ENCODE measurements at regions not wholly inside any gene's neighbourhood (a gene's known extent, or its start where the extent isn't known, plus 50 kb on each side); places are given as distances from the start of the nearest gene placed in this dataset.

- Mint-ChIP-seq H3K27me3 (ENCODE audit: low read depth) (peaks cover 5% of the 10 kb centered on the region), H3K36me3 (ENCODE audit: insufficient read depth in 1 of 3, low read depth in 3 of 3) (no peaks in the 10 kb centered on the region), H3K4me3 (no peak overlapping the region), H3K27ac (no peak overlapping the region), H3K4me1 (peaks cover 0 to 3% of the 10 kb centered on the region in 2 experiments; a peak in 1 of 4 replicates), H3K9me3 (no peaks in the 10 kb centered on the region)
- H3K9ac ChIP-seq (ENCODE audit: extremely low read depth, insufficient read length, low read length) = no peak overlapping the region
- H2AFZ ChIP-seq (ENCODE audit: low read length) = no peak overlapping the region
- H2BK15ac ChIP-seq (ENCODE audit: low read depth, low read length) = no peak overlapping the region
- H2BK120ac ChIP-seq (ENCODE audit: low read depth, low read length, poor library complexity, severe bottlenecking) = no peak overlapping the region
- no peak overlapping the region for H3K14ac ChIP-seq (ENCODE audit: insufficient read depth, low read length)
- no peak overlapping the region for H2BK5ac ChIP-seq (ENCODE audit: insufficient read length, low read length)
- H2BK20ac ChIP-seq (ENCODE audit: low read depth, low read length, poor library complexity, severe bottlenecking) = no peak overlapping the region
- no peaks in the 10 kb centered on the region for H3K23me2 ChIP-seq (ENCODE audit: insufficient read length, low read depth, low read length, poor library complexity, severe bottlenecking)
- no peaks in the 10 kb centered on the region for H3K9me3 ChIP-seq (ENCODE audit: control insufficient read depth, low read depth, low read length)
- no peaks in the 10 kb centered on the region for H3K4me1 ChIP-seq (ENCODE audit: insufficient read depth, low read length)
- H3K4me2 ChIP-seq (ENCODE audit: insufficient read depth, insufficient read length, low read length) = no peak overlapping the region
- no peak overlapping the region for H3K56ac ChIP-seq (ENCODE audit: insufficient read length, low read depth, low read length)
- no peaks in the 10 kb centered on the region for H4K20me1 ChIP-seq (ENCODE audit: control insufficient read depth, insufficient read depth, insufficient read length)
- no CpG with 5 or more reads among the region's 3 CpGs for WGBS (ENCODE audit: extremely low coverage, insufficient read length, low lambda C conversion rate)
- no peak overlapping the region for H3K18ac ChIP-seq (ENCODE audit: insufficient read length, low read depth, low read length)
- no peaks in the 10 kb centered on the region for H3K79me1 ChIP-seq (ENCODE audit: insufficient read depth, low read depth, low read length, poor library complexity, severe bottlenecking)
- H3T11ph ChIP-seq (ENCODE audit: low read length) = no peak overlapping the region
- no peak overlapping the region for H4K5ac ChIP-seq (ENCODE audit: insufficient read length, low read depth, low read length)
- no peak overlapping the region for H2AK5ac ChIP-seq (ENCODE audit: insufficient read length, low read length)
- H3K23ac ChIP-seq (ENCODE audit: insufficient read length, low read depth, low read length) = no peak overlapping the region
- H3K79me2 ChIP-seq (ENCODE audit: insufficient read depth, low read length) = no peaks in the 10 kb centered on the region
- no peak overlapping the region for H4K91ac ChIP-seq (ENCODE audit: insufficient read length, low read depth, low read length)
- no peak overlapping the region for H4K8ac ChIP-seq (replicated peaks; ENCODE audit: insufficient read length, low read depth, low read length)
- no peak overlapping the region for H2BK12ac ChIP-seq (ENCODE audit: insufficient read length, low read depth, low read length)
- no peak overlapping the region for H3K4ac ChIP-seq (ENCODE audit: low read depth, low read length)
- TF ChIP-seq CTCF (conservative IDR thresholded peaks at IDR 0.05) = no peak
- DNase-seq = no peak
- H3K27ac ChIP-seq (ENCODE audit: insufficient read length, low read depth, low read length) = no peak overlapping the region
- no peaks in the 10 kb centered on the region for H3K27me3 ChIP-seq (ENCODE audit: insufficient read depth, low read length)
These were observed 335.0 kb downstream of the VPS13C start for GRCh38 chr15:61725251-61725650.
